ENCODE measurements at regions not wholly inside any gene's neighbourhood (a gene's known extent, or its start where the extent isn't known, plus 50 kb on each side); places are given as distances from the start of the nearest gene placed in this dataset.

DNA sequence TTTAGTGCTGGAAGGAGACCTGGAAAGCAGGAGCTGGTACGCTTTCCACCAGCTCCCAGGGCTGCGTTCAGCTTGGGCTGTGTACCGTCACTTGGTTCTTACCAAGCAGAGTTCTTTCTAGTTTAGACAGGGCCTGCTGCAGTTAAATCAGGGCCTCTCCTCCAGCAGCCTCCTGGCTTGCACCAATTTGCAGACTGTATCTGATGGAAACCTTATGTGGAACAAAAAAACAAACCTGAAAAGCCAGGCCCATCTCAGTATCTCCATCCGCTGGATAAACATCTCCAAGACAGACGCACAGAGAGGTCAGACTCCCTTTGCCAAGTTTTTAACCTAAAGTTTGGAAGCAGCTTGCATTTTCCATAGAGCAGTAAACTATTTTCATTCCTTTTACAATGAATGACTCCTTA is 288.6 kb upstream of the SORL1-AS1 start:
- no peak for TF ChIP-seq ZFX (IDR thresholded peaks at IDR 0.05; ENCODE audit: borderline replicate concordance)
- TF ChIP-seq, protein P1, sequence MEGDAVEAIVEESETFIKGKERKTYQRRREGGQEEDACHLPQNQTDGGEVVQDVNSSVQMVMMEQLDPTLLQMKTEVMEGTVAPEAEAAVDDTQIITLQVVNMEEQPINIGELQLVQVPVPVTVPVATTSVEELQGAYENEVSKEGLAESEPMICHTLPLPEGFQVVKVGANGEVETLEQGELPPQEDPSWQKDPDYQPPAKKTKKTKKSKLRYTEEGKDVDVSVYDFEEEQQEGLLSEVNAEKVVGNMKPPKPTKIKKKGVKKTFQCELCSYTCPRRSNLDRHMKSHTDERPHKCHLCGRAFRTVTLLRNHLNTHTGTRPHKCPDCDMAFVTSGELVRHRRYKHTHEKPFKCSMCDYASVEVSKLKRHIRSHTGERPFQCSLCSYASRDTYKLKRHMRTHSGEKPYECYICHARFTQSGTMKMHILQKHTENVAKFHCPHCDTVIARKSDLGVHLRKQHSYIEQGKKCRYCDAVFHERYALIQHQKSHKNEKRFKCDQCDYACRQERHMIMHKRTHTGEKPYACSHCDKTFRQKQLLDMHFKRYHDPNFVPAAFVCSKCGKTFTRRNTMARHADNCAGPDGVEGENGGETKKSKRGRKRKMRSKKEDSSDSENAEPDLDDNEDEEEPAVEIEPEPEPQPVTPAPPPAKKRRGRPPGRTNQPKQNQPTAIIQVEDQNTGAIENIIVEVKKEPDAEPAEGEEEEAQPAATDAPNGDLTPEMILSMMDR (IDR thresholded peaks at IDR 0.05): no peak
- no peak overlapping the region for H3K27ac ChIP-seq

DNA sequence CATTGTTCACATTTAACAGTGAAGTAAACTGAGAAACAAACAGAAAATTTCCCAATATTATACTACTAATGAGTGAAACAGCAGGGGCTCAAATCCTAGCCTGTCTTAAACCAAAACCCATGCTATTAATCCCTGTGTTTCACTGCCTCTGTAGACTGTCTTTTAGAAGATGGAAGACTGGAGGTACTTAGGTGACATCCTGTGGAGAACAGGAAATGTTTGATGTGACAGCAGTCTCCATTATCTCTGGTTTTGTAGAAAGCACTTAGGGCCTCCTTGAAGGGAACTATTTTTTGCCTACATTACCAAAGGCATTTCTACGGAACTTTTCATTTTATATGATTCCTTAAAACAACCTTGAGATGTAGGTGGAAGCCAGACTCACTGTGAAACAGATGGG is 288.1 kb upstream of the SORL1-AS1 start:
- TF ChIP-seq, protein P1 (IDR thresholded peaks at IDR 0.05): no peak
- TF ChIP-seq ZFX (IDR thresholded peaks at IDR 0.05; ENCODE audit: borderline replicate concordance): no peak
- H3K27ac ChIP-seq: no peak overlapping the region

DNA sequence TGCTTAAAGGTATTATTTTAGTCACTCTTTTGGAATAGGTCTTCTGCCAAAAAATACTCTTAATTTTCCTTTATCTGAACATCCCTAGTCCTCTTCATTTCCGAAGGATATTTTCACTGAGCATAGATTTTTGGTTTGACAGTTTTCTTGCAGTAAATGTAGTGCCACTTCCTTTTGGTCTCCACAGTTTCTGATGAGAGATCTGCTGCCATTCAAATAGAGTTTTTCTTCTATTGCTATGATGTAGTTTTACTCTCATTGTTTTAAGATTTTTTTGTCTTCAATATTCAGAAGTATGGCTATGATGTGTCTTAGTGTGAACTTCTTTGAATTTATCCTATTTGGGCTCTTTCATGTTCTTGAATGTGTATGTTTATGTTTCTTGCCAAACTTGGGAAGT is 281.1 kb upstream of the SORL1-AS1 start:
- TF ChIP-seq, protein P1 (IDR thresholded peaks at IDR 0.05): no peak
- TF ChIP-seq ZFX (IDR thresholded peaks at IDR 0.05; ENCODE audit: borderline replicate concordance): no peak
- no peak overlapping the region for H3K27ac ChIP-seq

DNA sequence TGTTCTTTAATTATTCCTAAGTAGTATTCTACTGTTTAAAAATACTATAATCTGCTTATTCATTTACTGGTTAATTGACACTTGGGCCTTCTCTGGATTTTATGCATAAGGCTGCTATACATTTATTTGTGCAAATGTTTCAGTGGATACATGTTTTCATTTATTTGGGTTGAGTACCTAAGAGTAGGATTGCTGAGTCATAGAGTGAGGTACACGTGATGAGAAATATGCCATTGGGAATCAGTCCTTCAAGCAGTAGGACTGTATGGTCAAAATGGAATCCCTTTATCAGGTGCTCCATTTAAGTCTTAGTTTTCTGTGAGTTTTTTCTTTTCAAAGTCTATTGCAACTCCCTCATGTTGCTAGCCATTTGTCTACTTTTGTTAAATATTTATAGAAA is 275.2 kb upstream of the SORL1-AS1 start:
- TF ChIP-seq, protein P1 (IDR thresholded peaks at IDR 0.05): no peak
- no peak for TF ChIP-seq ZFX (IDR thresholded peaks at IDR 0.05; ENCODE audit: borderline replicate concordance)
- H3K27ac ChIP-seq: no peak overlapping the region

DNA sequence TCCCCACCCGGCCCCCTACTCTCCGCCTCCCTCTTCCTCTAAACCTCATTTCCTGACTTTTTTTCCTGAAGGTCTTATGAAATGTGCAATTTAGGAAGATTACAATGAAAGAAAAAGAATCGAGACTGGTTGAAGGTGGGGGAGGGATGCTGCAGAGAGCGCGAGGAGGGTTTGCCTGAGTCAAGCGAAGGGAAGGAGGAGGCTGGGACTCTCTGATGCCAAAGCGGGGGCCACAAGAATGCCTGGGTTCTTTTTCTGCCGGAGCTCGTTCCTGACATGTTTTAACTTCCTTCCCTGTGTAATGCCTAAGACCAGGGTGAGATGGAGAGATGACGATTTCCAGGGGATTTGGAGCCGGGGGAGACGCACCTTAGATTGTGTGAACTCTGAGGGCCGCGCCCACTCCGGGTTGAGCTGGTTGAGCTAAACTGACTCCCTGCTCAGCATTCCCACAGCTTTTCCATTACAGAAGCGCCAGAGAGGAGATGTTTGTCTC is 270.5 kb upstream of the SORL1-AS1 start:
- TF ChIP-seq, protein P1 (IDR thresholded peaks at IDR 0.05): no peak
- no peak for TF ChIP-seq ZFX (IDR thresholded peaks at IDR 0.05; ENCODE audit: borderline replicate concordance)
- no peak overlapping the region for H3K27ac ChIP-seq

DNA sequence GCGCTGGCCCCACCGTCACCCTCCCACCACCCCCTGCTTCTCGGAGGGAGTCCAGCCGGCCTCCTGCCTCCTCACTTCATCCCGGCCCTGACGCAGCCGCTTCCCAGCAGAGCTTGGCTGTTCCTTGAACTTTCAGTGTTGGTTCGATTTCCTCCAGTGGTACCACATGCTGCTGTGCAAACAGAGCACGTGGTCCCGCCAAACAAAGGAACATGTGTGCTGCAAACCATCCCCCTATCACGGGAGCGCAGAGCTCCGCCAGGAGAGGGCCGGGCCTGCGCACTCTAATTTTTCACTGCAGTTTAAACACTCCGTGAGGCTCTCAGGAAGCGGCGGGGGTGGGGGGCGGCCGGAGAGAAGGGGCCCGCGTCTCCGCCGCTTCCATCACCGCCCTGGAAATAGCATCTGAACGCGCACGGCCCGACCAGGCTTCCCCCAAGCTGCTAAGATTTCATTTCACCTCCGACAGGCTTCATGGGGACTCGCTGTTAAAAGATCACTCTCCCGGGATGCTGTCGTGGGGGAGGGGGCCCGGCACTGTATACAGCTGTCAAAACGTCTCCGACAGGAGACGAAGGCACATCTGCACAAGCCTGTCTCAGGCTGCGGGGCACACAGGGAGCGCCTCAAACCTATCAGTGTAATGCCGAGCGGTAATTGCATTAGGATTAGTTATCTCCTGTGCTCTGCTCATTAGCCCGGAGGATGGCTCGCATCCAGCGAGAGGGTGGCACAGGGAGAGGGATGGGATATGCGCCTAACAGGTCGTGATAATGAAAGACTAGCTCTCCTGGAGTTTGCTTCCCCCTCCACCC is 269.9 kb upstream of the SORL1-AS1 start:
- TF ChIP-seq, protein P1 (IDR thresholded peaks at IDR 0.05): no peak
- TF ChIP-seq ZFX (IDR thresholded peaks at IDR 0.05; ENCODE audit: borderline replicate concordance): no peak
- H3K27ac ChIP-seq: no peak overlapping the region

DNA sequence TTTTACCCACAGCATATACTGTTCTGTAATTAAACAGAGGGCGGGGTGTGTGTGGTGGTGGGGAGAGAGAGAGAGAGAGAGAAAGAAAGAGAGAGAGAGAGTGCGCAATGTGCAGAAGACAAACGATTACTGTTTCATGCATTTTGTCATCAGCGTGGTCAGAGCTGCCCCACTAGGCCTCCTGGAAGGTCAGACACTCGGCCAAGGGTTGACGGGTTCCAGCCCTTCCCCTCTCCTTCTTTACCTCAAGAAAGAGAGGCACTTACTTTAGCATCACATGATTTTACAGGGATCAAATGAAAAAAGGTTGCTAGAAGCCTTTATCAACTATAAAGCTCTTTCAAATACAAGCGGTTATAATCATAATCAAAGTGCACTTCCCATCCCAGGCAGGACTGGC is 269.2 kb upstream of the SORL1-AS1 start:
- no peak overlapping the region for H3K27ac ChIP-seq
- TF ChIP-seq, protein P1 (IDR thresholded peaks at IDR 0.05): no peak
- no peak for TF ChIP-seq ZFX (IDR thresholded peaks at IDR 0.05; ENCODE audit: borderline replicate concordance)

All from 22Rv1 (cell line).